GM12801 (cell line): ENCODE measurements at regions not wholly inside any gene's neighbourhood (a gene's known extent, or its start where the extent isn't known, plus 50 kb on each side); places are given as distances from the start of the nearest gene placed in this dataset.

Source experiments
- CTCF ChIP-seq: IDR thresholded peaks from one replicate; pipeline ENCODE4 v1.5.1; 2011; ENCODE audit warnings: control low read depth; ENCODE audit not compliant: insufficient read length; ENCODE audit errors: extremely low read depth

- TF ChIP-seq CTCF = no peak
These were observed 224.8 kb downstream of the LMO4 start for GRCh38 chr1:87553511-87553910.

GRCh38 chr1:87555366-87555765 lies 226.7 kb downstream of the LMO4 start:
- no peak for TF ChIP-seq CTCF

- no peak for TF ChIP-seq CTCF
These were observed 227.6 kb downstream of the LMO4 start for GRCh38 chr1:87556326-87556725.

GRCh38 chr1:87558921-87559320 lies 230.2 kb downstream of the LMO4 start:
- TF ChIP-seq CTCF = no peak

- no peak for TF ChIP-seq CTCF
These were observed 231.5 kb downstream of the LMO4 start for GRCh38 chr1:87560137-87560536.

GRCh38 chr1:87560601-87561360 lies 232.1 kb downstream of the LMO4 start:
- no peak for TF ChIP-seq CTCF

GRCh38 chr1:87563211-87563610 lies 234.5 kb downstream of the LMO4 start:
- no peak for TF ChIP-seq CTCF

GRCh38 chr1:87565861-87566260 lies 237.2 kb downstream of the LMO4 start:
- no peak for TF ChIP-seq CTCF
